GM19238 (cell line): ENCODE measurements at regions not wholly inside any gene's neighbourhood (a gene's known extent, or its start where the extent isn't known, plus 50 kb on each side); places are given as distances from the start of the nearest gene placed in this dataset.

Experiments
- DNase-seq: peaks from one replicate; pipeline ENCODE4 v3.0.0; 2011; ENCODE audit warnings: low spot score; ENCODE audit not compliant: insufficient read length

- no peak for DNase-seq
Observed at GRCh38 chr3:197349368-197349767, 51.0 kb upstream of the DLG1 start.
